NT2/D1 (cell line): ENCODE measurements at regions not wholly inside any gene's neighbourhood (a gene's known extent, or its start where the extent isn't known, plus 50 kb on each side); places are given as distances from the start of the nearest gene placed in this dataset.

Experiments used
- DNase-seq: peaks from one replicate; pipeline ENCODE4 v3.0.0-alpha.2; 2011; ENCODE audit warnings: low read depth, low spot score
- H3K27me3 ChIP-seq: 2 replicates; pipeline ENCODE4 v1.6.0; 2011; ENCODE audit warnings: mild to moderate bottlenecking; ENCODE audit not compliant: insufficient read length, insufficient read depth
- H3K36me3 ChIP-seq: 2 replicates; pipeline ENCODE4 v1.6.1; 2011; ENCODE audit warnings: mild to moderate bottlenecking, low read length, mixed read lengths; ENCODE audit not compliant: insufficient read depth, insufficient read length
- H3K4me1 ChIP-seq: 2 replicates; pipeline ENCODE4 v1.5.1; 2011; ENCODE audit not compliant: insufficient read depth, insufficient read length
- H3K4me3 ChIP-seq: 2 replicates; pipeline ENCODE4 v1.5.1; 2011; ENCODE audit warnings: low read depth; ENCODE audit not compliant: insufficient read length
- H3K9ac ChIP-seq: 2 replicates; pipeline ENCODE4 v1.6.0; 2011; ENCODE audit warnings: low read depth; ENCODE audit not compliant: insufficient read length
- H3K9me3 ChIP-seq: 2 replicates; pipeline ENCODE4 v1.5.1; 2011; ENCODE audit warnings: mild to moderate bottlenecking, low read length; ENCODE audit not compliant: insufficient read depth
- SUZ12 ChIP-seq: IDR thresholded peaks from 2 replicates; pipeline ENCODE4 v1.6.1; 2011; ENCODE audit not compliant: insufficient read length, insufficient read depth; ENCODE audit errors: extremely low read depth
- YY1 ChIP-seq: IDR thresholded peaks from 2 replicates; pipeline ENCODE4 v1.6.1; 2011; ENCODE audit not compliant: insufficient read length, insufficient read depth
- ZNF274 ChIP-seq: IDR thresholded peaks from 2 replicates; pipeline ENCODE4 v1.6.1; 2011; ENCODE audit warnings: mild to moderate bottlenecking, low read depth, low read length

- Histone ChIP-seq H3K4me1 (peaks cover 12% of the 10 kb centered on the region), H3K9me3 (no peaks in the 10 kb centered on the region; the same call in 1 of the 2 replicates), H3K9ac (no peak overlapping the region), H3K27me3 (peaks cover 25% of the 10 kb centered on the region), H3K36me3 (no peaks in the 10 kb centered on the region), H3K4me3 (no peak overlapping the region)
- no peak for TF ChIP-seq SUZ12
- TF ChIP-seq YY1 = no peak
- TF ChIP-seq ZNF274 = no peak
- no peak for DNase-seq
These were observed 57.7 kb upstream of the LRP8 start for GRCh38 chr1:53385276-53386225.

DNA sequence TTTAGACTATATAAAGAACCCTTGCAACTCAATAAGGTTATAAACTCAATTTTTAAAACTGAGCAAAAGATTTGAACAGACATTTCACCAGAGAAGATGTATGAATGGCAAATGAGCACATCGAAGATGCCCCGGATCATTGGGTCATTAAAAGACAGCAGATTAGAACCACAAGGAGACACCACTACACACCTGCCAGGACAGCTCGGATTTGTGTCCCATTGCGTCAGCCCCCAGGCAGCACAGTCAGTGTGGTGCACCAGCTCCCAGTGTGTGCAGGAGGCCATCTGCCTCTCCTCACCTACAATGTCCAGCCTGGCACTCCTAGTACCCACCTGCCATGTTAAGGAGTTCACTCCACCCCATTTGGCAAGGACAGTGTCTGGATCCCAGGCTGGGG, 61.1 kb upstream of the LRP8 start:
- Histone ChIP-seq H3K4me3 (no peak overlapping the region), H3K36me3 (no peaks in the 10 kb centered on the region), H3K27me3 (peaks cover 8% of the 10 kb centered on the region), H3K9me3 (no peaks in the 10 kb centered on the region; the same call in 1 of the 2 replicates), H3K4me1 (peaks cover 16% of the 10 kb centered on the region), H3K9ac (no peak overlapping the region)
- TF ChIP-seq YY1 = no peak
- no peak for TF ChIP-seq ZNF274
- TF ChIP-seq SUZ12 = no peak
- no peak for DNase-seq

DNA sequence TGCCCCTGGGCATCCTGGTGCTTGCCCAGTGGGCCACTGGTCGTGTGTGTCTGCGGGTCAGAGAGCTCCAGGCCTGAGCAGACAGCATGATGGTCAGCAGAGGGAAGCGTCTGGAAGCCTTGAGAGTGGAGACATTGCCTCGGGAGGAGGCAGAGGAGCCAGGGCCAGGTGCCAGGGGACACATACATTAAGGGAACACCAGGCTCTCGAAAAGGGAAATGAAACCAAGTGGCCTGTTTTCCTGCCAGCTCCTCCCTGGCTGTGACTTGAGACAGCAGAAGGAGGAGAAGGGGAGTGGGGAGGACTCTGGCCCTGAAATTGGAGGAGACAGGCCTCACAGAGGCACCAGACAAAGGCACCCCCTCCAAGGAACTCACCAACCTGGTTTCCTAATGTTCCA, 62.4 kb upstream of the LRP8 start:
- Histone ChIP-seq H3K4me3 (no peak overlapping the region), H3K27me3 (peaks cover 2% of the 10 kb centered on the region), H3K4me1 (peaks cover 14% of the 10 kb centered on the region), H3K9me3 (no peaks in the 10 kb centered on the region; the same call in 1 of the 2 replicates), H3K36me3 (no peaks in the 10 kb centered on the region), H3K9ac (no peak overlapping the region)
- DNase-seq = no peak
- TF ChIP-seq SUZ12 = no peak
- TF ChIP-seq YY1 = no peak
- TF ChIP-seq ZNF274 = no peak

GRCh38 chr1:53390736-53391135, 62.9 kb upstream of the LRP8 start:
- H3K36me3 ChIP-seq = no peaks in the 10 kb centered on the region
- H3K27me3 ChIP-seq = peaks cover 2% of the 10 kb centered on the region
- no peak overlapping the region for H3K4me3 ChIP-seq
- no peak for DNase-seq
- TF ChIP-seq YY1 = no peak
- TF ChIP-seq ZNF274 = no peak
- TF ChIP-seq SUZ12 = no peak
- no peaks in the 10 kb centered on the region; the same call in 1 of the 2 replicates for H3K9me3 ChIP-seq
- peaks cover 15% of the 10 kb centered on the region for H3K4me1 ChIP-seq
- no peak overlapping the region for H3K9ac ChIP-seq

DNA sequence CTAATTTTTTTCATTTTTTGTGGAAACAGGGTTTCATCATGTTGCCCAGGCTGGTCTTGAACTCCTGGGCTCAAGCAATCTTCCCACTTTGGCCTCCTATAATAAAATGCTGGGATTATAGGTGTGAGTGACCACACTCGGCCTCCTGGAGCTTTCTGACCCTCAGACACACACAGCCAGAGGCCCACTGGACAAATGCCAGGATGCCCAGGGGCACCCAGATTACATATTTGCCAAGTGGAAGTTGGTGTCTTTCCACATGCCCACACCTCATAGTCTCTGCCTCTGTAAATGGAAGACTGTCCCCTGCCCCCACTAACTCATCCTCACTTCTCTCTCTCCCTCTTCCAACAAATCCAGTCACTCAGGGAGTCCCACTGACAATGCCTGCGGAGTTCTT, 63.4 kb upstream of the LRP8 start:
- Histone ChIP-seq H3K4me1 (peaks cover 21% of the 10 kb centered on the region), H3K36me3 (no peaks in the 10 kb centered on the region), H3K9ac (no peak overlapping the region), H3K4me3 (no peak overlapping the region), H3K9me3 (no peaks in the 10 kb centered on the region; the same call in 1 of the 2 replicates), H3K27me3 (peaks cover 2% of the 10 kb centered on the region)
- no peak for DNase-seq
- TF ChIP-seq SUZ12 (no peak), ZNF274 (no peak), YY1 (no peak)

GRCh38 chr1:53391982-53392381, 64.1 kb upstream of the LRP8 start:
- Histone ChIP-seq H3K4me3 (no peak overlapping the region), H3K4me1 (peaks cover 27% of the 10 kb centered on the region), H3K9me3 (no peaks in the 10 kb centered on the region; the same call in 1 of the 2 replicates), H3K9ac (no peak overlapping the region), H3K27me3 (peaks cover 2% of the 10 kb centered on the region), H3K36me3 (no peaks in the 10 kb centered on the region)
- DNase-seq = no peak
- TF ChIP-seq ZNF274 (no peak), SUZ12 (no peak), YY1 (no peak)

DNA sequence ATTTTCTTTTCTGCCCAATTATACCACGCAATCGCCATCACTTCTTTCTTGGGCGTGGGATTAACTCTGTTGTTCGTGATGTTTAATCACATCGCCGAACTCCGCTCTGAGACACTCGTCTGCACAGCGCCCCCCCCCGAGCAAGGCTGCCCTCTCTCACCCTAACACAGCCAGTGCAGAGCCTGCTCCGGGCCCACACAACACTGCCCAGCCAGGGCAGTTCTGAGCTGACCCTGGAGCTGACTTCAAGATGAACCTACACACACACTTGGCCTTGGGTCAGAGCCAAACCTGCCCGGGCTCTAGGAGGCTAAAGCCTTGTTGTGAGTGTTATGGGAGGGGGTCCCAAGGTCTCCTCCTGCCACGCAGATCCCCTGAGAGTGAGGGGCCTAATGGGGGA, 64.6 kb upstream of the LRP8 start:
- H3K36me3 ChIP-seq = no peaks in the 10 kb centered on the region
- TF ChIP-seq YY1 = no peak
- TF ChIP-seq SUZ12 = no peak
- no peak for TF ChIP-seq ZNF274
- H3K4me3 ChIP-seq = no peak overlapping the region
- no peak overlapping the region for H3K9ac ChIP-seq
- DNase-seq = no peak
- H3K4me1 ChIP-seq = peaks cover 32% of the 10 kb centered on the region
- no peaks in the 10 kb centered on the region for H3K27me3 ChIP-seq
- H3K9me3 ChIP-seq = no peaks in the 10 kb centered on the region; the same call in 1 of the 2 replicates

GRCh38 chr1:53393325-53393792, 65.5 kb upstream of the LRP8 start:
- TF ChIP-seq SUZ12 (no peak), YY1 (no peak), ZNF274 (no peak)
- DNase-seq = peak; percentile 66
- Histone ChIP-seq H3K4me1 (peaks cover 35% of the 10 kb centered on the region), H3K36me3 (no peaks in the 10 kb centered on the region), H3K27me3 (no peaks in the 10 kb centered on the region), H3K9me3 (no peaks in the 10 kb centered on the region), H3K4me3 (no peak overlapping the region), H3K9ac (no peak overlapping the region)
